RCC 7860 (cell line): ENCODE measurements at regions not wholly inside any gene's neighbourhood (a gene's known extent, or its start where the extent isn't known, plus 50 kb on each side); places are given as distances from the start of the nearest gene placed in this dataset.
"Not testable (repeated sequence)": the region's sequence is repeated elsewhere in the genome, so short reads cannot be mapped to it uniquely, and the experiment has no call there.

Source experiments
- DNase-seq: peaks from one replicate; pipeline ENCODE4 v3.0.0-alpha.2; 2015; ENCODE audit warnings: low spot score
- FAIRE-seq: peaks from 2 replicates; lab custom pipeline; 2012; peaks lifted over from hg19 to GRCh38; lab: Jason Lieb, UNC

DNA sequence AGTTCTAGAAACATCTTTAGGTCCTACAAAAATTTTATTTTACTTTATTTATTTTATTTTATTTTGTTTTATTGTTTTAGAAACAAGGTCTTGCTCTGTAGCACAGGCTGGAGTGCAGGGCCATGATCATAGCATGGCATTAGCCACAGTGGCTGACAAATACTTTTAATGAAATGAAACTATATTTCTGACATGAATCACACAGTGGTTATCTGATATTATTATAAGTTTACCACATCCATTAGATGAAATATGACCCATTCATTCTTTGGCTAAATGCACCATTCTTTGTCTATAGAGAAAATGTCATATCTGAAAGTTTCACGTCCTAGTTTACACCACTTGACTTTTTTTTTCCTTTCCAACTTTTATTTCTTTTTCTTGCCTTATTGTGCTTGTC is 613.4 kb upstream of the ADAMTS5 start:
- DNase-seq = peak; percentile 24
- FAIRE-seq = peak; percentile 48

DNA sequence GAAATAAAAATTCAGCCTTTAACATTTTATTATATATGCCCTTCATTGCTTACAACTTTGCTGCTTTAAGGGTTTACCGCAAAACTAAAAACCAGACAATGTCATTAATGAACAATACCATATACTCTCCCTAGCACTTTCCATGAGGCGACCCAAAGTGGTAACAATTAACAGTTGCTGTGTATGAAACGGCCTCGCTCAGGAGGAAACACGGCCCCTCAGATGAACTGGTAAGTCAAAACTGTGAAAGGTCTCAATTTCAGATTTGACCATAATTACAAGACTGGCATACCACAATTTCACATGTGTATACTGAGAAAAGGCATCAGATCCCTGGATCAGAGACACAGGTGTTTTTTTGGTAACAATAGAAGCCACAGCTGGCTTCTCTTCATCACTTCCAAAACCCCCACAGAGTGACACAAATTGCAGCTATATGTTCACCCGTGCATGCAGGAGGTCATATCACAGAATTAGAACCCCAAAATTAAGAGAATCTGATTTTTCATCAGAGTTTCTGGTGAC is 611.9 kb upstream of the ADAMTS5 start:
- FAIRE-seq = no peak
- no peak for DNase-seq

DNA sequence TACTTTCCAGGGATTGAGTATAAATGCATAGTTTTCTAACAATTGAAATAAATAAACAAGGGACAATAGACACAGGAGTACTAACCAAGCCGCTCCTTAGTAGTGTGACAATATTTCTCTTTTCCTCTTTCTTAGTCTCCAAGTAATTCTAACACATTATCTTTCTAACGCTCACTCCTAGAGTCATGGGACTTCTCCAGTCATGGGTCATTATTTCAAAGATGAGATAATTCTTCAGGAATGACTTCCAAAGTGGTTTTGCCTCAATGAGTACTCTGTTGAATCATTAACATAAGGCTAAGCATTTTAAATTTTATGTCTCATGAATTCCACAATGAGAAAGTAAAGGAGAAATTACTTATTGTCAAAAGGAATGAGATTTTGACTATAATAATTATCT is 605.8 kb upstream of the ADAMTS5 start:
- peak; percentile 98 for DNase-seq
- peak; percentile 100 for FAIRE-seq

DNA sequence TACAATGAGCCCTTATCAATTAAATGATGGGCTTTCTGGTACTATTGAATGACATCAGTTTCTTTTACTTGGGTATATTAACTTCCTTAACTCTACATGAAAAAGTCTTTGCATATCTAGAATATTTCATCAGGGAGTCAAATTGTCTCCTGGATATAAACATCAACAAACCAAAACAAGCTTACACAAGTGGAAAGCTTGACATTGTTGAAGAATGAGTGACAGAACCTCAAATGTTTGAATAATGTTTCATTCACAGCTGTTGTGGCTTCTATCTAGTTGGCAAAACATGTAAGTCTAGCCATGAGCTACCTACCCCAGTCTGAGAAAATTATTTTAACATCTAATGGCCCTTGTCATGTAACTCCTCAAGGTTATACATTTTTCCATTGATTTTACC is 604.8 kb upstream of the ADAMTS5 start:
- DNase-seq (peak; percentile 98), FAIRE-seq (no peak)

DNA sequence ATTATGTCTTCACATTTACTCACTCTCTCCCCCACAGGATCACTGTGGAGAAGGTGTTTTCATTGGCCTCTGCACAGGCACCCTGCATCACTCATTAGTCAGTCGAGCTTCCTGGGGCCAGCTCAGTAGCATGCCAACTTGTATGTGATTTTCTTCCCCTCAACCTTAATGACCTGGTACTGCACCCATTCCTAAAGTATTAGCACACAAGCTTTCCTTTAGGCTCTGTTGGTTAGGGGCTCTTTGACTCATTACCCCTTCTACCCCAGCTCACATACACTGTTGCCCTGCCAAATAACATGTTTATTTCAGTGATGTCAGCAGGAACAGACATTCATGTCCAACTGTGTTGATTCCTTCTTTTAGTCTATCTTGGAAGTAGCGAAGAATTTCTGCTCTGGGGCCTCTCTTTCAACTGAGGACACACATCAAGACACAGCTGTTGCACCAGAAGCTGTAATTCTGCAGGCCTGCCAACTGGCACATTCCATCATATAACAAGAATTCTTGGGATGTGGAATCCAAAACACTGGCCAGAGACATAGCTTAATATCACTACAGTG is 603.5 kb upstream of the ADAMTS5 start:
- DNase-seq = peak; percentile 99

DNA sequence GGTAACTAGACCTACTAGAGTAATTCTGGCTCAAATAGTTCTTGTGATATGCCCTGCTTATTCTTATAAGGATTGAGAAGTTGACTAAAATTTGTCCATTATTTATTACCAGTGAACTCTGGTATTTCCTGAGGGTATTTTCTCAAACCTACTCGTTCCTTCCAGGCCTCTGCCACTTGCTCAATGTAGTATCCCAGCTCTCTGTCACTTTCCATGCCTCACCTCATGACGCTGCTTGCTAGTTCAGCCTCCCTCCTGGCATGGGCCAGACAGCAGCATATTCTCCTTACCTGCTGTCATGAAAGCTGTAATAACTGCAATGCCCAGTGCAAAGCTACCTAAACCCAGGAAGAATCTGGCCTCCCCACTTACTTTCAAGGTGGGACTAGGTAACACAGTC is 602.9 kb upstream of the ADAMTS5 start:
- no peak for FAIRE-seq

More for the DNA sequence above, 603.5 kb upstream of the ADAMTS5 start:
- peak; percentile 97 for FAIRE-seq

DNA sequence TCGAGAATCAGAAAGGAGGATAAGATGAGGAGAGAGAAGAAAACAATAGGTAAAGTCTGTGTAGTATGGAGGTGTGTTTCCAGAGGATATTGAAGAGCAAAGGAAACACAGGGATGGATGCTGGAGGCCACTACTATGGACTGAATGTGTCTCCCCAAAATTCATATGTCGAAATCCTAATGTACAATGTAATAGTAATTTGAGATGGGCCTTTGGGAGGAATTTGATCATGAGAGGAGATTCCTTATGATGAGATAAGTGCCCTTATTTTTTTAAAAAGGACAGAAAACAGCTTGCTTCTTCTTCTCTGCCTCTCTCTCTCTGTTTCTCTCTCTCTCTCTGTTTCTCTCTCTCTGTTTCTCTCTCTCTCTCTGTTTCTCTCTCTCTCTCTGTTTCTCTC is 602.2 kb upstream of the ADAMTS5 start:
- DNase-seq (no peak), FAIRE-seq (no peak)

More for the DNA sequence above, 602.9 kb upstream of the ADAMTS5 start:
- DNase-seq = no peak

DNA sequence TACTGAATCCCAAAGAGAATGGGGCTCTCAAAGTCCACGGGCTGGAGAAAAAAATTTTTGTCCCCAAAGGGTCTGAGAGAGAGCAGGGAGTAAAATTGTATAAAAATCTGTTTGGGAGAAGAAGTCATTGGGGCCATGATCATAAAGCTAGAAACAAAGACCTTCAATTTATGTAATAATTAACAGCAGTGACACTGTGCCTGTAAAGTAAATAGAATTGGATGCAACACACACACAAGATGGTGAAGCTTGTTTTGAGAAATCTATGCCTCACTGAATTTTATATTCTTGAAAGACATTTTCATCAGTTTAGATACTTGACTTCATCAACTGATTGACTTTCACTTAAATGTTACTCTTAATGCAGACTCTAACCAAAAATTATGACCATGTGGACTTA is 600.5 kb upstream of the ADAMTS5 start:
- DNase-seq (no peak), FAIRE-seq (no peak)

DNA sequence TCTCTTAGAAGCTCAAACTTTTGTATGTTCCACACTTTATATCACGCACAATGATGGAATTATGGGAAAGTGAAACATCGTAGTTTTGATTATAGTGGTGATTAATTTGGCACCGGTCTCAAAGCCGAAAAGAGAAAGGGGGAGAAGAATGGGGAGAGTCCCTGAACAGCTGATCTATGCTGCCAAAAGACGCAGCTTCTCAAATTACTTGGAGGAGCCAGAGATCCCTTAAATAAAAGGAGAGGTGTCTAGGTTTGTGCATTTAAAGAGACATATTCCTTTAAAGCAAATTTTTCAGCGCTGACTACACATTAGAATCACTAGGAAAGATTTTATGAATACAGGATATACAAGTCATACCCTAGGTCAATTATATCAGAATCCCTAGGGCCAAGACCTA is 599.6 kb upstream of the ADAMTS5 start:
- DNase-seq = no peak
- FAIRE-seq = no peak

DNA sequence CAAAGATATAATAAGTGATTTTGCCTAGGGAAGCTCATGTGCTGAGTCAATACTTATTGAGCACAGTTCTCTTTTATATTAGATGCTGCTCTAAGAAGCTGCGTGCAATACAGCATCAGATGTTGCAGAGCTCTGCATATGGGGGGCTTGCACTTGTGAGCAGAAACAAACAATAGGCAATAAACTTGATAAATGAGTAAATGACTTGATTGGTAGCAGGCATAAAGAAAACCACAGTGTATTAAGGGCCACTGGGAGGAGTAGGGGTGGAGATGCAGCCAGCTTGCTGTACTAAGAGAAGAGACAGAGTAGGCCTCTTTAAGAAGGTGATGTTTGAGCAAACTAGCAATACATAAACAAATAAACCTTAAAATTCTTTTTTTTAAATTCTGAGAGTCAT is 598.5 kb upstream of the ADAMTS5 start:
- DNase-seq (no peak), FAIRE-seq (no peak)

DNA sequence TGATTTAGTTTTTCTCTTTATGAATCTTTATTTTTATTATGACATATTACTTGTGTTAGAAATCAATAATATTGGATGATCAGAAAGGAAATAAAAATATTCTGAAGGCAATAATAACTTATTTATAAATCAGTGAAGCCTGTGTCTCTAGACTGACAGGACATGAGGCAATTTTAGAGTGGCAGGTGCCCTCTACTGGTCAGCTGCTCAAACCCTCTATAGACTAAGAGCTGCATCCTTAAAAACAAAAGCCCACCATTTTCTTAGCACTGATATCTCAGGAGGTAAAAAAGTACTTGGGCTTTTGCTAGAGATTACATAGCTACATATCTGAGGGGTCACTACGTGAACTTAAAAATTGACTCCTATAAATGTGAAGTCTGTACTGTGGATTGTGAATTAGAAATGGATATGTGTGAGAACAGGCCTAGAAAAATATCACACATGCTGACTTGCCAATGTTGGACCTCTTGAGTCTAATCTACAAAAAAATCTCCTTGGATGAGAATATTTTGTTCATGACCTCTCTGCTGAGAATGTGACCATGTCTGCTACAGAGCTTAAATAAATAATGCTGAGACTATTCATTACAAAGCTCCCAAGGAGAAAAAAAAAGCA is 597.9 kb upstream of the ADAMTS5 start:
- DNase-seq (peak; percentile 56), FAIRE-seq (peak; percentile 70)

DNA sequence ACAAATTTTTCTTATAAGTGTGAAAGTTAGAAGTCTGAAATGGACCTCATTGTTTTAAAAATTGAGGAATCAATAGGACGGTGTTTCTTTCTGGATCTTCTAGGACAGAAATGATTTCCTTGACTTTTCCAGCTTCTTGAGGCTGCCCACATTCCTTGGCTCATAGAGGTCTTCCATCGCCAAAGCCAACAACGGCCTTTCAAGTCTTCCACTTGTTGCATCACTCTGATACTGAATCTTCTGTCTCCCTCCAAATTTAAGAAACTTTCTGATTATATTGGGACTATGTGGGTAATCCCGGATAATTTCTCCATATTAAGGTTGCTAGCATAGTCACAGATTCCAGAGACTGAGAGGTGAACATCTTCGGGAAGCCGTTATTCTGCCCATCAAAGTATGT is 595.4 kb upstream of the ADAMTS5 start:
- no peak for FAIRE-seq
- DNase-seq = no peak

DNA sequence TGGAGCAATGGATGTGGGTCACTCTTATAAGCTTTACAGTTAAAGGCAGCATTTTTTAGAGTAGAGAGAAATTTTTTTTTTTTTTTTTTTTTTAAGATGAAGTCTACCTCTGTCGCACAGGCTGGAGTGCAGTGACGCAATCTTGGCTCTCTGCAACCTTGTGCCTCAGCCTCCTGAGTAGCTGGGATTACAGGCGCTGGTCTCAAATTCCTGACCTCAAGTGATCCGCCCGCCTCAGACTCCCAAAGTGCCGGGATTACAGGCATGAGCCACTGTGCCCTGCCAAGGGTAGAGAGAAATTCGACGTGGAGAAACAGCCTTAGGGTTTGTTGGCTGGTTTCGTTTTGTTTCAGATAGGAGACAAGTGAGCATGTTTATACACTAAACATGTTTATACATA is 594.2 kb upstream of the ADAMTS5 start:
- no peak for DNase-seq
- FAIRE-seq = no peak

DNA sequence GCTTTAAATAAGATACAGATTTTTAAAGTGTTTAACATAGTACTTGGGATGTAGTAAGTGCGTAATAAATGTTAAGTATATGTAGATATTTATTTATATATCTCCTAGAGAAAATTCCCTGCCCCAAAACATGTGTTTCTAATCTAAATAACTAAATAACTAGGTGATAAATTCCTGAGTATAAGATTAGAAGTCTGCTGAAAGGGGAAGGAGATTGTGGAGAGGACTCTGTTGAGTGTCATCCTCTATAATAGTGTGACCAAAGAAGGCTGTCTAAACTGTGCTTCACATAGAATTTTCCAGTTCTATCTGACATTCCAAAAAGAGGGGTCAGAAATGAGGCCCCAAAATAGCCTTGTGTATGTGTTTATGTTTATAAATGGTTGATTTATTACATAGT is 590.5 kb upstream of the ADAMTS5 start:
- FAIRE-seq = no peak
- DNase-seq = no peak

DNA sequence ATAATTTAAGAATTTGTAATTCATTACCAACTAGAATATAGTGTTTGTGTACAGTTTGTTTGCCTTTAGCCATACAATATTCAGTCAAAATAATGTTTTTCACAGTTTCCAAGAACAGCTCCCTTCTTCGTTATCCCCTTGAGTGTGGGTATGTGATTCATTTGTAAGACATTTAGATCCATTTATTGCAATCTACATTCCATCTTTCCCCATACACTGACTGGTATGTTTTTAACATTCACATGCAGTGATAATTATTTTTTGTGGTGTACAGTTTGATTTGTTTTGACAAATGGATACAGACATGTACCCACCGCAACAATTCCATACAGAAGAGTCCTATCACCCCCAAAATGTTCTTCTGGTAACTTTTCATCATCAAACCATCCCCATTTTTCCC is 589.1 kb upstream of the ADAMTS5 start:
- FAIRE-seq = no peak

DNA sequence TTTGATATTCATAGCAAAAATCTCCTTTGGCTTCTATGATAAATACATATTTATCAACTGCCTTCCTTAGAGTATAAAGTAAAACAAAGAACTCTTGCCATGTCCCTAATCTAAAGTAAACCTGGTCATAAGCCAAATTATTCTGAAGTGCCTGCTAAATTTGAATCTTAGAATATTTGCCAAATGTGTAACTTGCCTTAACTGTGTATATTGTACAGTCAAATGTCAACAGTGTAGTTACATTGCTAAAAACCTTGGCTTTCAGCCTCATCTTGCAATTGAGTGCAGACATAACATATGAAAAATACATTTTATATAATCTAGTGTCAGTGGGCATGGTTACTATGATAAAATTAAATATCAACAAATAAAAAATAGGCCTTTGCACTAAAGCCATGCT is 583.4 kb upstream of the ADAMTS5 start:
- no peak for FAIRE-seq
- DNase-seq = no peak

More for the DNA sequence above, 589.1 kb upstream of the ADAMTS5 start:
- DNase-seq = no peak

DNA sequence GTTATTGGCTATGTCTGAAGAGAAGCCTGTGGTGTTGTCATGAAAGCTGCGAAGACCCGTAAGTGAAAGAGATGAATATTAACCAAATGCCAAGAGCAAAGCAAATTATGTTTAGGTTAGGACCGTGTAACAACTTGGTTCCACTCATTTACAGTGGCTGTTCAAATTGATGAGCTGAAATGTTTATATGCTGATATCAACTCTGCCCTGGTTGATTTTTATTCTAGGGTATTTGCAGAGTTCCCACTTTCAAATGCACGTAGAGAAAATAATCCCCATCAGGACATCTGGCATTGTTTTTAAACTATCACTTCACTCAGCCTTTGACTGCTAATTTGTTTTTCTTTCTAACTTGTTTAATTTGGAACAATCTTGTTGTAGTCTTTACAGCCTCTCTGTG is 581.6 kb upstream of the ADAMTS5 start:
- no peak for FAIRE-seq
- DNase-seq = no peak

DNA sequence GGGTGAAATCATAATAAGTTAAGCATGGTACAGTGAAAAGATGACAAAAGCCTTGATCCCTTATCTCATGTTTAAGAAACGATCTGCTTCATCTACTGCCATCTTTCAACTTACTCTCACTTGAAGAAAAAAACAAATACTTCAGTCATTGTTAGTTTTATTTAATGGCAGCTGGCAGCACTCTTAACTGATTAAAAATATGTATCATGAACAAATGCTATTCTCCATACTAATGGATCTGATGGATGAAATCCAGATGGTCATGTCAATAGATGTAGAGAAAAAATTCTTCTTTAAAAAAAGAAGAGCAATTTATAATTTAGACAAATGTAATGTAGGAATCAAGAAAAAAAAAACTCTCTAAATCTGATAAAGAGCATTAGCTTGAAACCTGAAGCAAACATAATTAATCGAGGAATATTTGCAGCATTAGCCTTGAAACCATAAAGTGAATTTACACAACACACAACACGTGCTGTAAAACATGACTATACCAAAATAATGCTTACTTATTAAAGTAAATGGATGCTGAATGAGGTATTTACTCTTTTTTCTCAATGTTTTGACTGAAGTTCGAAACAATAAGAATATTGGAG is 579.0 kb upstream of the ADAMTS5 start:
- no peak for FAIRE-seq

DNA sequence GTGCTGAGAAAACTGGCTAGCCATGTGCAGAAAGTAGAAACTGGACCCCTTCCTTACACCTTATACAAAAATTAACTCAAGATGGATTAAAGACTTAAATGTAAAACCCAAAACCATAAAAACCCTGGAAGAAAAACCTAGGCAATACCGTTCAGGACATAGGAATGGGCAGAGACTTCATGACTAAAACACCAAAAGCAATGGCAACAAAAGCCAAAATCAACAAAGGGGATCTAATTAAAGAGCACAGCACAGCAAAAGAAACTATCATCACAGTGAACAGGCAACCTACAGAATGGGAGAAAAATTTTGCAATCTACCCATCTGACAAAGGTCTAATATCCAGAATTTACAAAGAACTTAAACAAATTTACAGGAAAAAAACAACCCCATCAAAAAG is 575.2 kb upstream of the ADAMTS5 start:
- not testable (repeated sequence) for FAIRE-seq, DNase-seq

More for the DNA sequence above, 579.0 kb upstream of the ADAMTS5 start:
- DNase-seq = no peak

DNA sequence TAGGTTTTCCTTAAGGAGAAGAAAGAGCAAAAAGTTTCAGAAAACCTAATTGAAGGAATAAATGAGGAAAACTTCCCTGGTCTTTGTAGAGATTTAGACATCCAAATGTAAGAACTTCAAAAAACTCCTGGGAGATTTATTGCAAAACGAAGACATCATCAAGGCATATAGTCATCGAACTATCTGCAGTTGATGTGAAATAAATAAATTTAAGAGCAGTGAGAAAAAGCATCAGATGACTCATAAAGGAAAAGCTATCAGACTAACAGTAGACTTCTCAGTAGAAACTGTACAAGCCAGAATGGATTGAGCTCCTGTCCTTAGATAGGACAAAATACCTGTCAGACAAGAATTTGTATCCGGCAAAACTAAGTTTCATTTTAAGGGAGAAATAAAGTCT is 569.4 kb upstream of the ADAMTS5 start:
- FAIRE-seq (no peak), DNase-seq (no peak)

DNA sequence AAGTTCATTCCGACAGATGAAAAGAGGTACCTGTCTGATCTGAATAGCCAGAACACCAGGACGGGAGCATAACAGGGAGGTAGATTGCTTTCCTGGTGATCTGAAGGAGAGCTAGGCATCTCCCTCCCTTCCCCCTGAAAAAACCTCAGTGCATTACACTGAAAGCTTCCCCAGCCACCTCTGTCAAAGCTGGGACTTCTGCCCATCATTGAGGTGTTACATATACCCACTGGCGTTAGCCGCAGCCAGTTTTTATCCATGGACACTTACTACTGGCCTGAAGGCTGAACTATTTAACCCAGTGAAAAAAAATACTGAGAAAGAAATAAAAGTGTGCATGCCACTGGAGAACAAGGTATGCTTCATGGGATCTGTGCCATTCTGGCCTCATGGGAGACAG is 568.3 kb upstream of the ADAMTS5 start:
- DNase-seq = no peak
- FAIRE-seq = no peak

DNA sequence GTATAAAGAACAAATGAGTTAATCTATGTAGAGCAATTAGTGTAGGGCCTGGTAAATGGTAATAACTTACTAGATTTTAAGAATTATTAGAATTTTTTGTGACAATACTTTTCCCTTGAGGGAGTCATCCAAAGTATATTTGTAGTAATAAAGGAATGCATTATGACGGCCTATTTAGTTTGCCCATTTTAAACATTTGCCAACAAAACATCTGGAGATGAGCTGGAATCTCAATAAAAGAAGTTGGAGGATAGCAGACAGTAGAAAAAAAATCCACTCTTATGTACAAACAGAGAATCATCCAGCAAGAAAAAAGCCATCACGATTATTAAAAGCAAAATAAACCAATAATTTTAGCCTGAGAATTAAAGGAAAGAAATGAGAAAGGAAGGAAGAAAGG is 567.3 kb upstream of the ADAMTS5 start:
- FAIRE-seq = no peak

More for the DNA sequence above, 567.3 kb upstream of the ADAMTS5 start:
- no peak for DNase-seq
